Kidney capillary endothelial cell (primary cell): ENCODE measurements at regions not wholly inside any gene's neighbourhood (a gene's known extent, or its start where the extent isn't known, plus 50 kb on each side); places are given as distances from the start of the nearest gene placed in this dataset.

Experiments
- DNase-seq: peaks from one replicate; pipeline ENCODE4 v3.0.0-alpha.2; 2018; ENCODE audit warnings: low spot score

- no peak for DNase-seq
Measured at GRCh38 chr18:55651236-55651635, 63.2 kb upstream of the TCF4 start.

GRCh38 chr18:55650363-55650870, 62.4 kb upstream of the TCF4 start:
- DNase-seq: no peak

- no peak for DNase-seq
Measured at GRCh38 chr18:55647331-55647730, 59.3 kb upstream of the TCF4 start.

GRCh38 chr18:55642191-55642590, 54.2 kb upstream of the TCF4 start:
- DNase-seq: no peak

GRCh38 chr18:55641486-55641885, 53.5 kb upstream of the TCF4 start:
- no peak for DNase-seq
